NCI-H187 treated with DMSO at 0.1 percent for 48 hours (cell line): ENCODE measurements at regions not wholly inside any gene's neighbourhood (a gene's known extent, or its start where the extent isn't known, plus 50 kb on each side); places are given as distances from the start of the nearest gene placed in this dataset.
"Not testable (repeated sequence)": the region's sequence is repeated elsewhere in the genome, so short reads cannot be mapped to it uniquely, and the experiment has no call there.

Experiments
- DNase-seq: peaks from one replicate; lab custom pipeline; 2025; lab: John Stamatoyannopoulos, UW

DNA sequence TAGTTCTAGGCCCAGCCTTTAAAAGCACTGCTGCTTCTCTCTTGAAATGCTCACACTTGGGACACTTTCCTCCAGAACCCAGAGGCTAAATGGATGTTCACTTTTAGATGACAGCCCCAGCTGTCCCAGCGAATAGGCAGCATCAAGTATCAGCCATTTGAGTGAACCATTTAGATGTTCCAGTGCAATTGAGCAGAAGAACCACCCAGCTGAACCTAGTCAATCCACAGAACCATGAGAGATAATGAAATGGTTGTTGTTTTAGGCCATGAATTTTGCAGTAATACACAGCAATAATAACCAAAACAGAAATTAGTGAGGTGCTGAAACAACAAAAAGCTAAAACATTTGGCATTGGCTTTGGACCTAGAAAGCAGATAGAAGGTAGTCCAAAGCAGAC, 273.9 kb downstream of the ETV1 start:
- DNase-seq: no peak

DNA sequence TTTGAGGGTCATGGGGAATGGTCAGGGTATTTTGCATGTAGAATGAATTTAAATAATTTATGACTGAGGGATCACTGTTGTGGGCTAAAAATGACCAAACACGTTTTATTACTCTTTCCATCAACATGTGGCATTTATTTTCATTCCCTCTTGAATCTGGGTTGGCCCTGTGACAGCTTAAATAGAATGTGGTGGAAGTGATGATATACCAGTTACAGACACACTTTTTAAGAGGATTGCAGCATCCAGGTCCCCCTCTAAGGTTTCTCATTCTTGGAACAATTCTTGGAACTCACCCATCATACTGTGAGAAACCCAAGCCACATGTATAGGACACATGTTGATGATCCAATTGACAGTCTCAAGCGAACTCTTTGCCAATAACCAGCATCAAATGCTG, 272.4 kb downstream of the ETV1 start:
- DNase-seq: no peak

DNA sequence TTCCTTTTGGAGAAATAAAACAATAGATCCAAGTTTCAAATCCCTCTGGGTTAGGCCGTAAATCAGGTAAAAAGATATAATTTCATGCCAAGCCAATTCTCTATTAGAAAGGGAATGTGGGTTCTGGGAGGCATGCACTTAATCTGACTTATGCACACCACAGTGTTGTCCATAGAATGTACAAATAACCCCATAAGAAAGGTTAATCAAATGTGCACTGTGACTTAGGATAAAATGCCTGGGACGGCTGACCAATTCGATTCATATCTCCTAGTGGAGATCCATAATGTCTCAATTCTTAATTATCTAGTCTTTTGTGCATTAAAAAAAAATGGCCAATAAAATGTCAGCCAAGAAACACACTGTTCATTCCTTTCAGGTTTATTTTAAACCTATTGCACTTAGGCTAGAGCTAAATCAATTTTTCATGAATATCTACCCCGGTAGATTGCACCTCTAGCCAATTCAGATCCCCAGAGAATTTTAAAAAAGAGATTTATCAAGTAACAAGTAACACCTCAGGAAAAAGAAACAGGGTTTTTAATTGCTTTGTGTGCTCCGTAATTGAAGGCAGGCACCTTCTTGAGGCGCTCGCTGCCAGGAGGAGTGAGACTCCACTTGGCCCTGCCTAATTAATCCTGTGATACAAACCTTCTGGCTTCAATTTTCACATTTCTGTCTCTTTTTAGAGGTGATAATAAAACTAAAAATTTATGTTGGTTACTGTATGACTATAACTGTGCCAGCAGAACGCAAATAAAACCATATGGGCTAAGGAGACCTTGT, 265.1 kb downstream of the ETV1 start:
- no peak for DNase-seq

DNA sequence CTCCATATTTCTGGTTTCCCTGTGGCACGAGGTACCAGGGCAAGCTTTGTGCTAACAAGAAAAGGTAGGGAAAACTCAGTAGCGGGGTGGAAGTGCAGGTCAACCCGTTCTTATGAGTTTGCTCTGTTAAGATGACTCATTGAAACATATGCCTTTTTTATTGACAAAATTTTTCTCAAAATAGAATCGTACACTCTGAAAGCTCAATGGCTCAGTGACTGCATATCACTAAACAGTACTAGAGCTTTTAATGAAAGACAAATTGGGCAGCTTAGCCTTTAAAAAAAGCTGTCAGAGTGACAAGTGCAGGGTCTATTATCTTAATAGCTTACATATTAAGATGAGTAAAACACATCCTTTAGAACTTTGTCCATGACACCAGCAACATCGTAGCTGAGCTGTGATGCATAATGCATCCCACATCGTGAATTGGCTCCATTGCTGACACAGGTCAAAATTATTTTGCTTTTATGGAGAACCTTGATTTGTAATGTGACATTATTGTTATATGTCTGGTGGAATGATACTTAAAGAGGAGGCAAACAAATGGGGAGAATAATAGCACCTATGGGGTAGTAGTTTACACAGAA, 264.4 kb downstream of the ETV1 start:
- DNase-seq: no peak

DNA sequence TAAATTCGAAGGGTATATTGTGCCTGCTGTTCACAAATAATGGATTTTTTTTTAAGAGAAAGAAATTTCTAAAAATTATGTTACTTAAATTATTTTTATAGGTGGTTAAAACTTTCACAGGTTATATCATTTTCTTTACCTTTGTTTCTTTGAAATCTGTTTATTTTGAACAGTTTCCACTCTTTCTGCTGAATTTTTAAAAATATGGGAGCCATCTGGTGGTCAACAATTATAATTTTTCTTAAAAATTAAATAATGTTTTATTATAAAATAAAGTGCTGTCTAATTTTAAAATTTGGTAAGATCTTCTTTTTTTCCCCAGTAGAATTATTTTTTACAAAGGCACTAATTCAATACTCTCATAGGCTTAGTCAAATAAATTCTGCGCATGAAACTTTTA, 263.9 kb downstream of the ETV1 start:
- DNase-seq: no peak

DNA sequence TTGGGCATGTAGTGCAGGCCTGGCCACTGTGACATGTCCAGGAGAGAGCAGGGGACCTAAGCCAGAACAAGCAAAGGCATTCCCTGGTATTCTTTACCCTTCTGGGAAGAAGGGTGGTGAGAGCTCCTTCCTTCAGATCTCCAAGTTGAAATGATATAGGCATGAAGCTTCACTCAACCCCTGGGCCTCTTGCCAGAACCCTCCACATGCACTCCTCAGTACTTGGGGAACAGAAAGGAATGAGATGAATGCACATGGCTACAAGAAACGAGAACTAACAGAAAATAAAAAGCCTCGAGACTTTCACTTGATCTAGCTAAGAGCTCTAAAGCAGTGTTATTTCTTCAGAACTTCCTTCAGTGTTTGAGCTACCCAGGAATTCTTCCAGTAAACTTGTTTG, 262.2 kb downstream of the ETV1 start:
- no peak for DNase-seq

DNA sequence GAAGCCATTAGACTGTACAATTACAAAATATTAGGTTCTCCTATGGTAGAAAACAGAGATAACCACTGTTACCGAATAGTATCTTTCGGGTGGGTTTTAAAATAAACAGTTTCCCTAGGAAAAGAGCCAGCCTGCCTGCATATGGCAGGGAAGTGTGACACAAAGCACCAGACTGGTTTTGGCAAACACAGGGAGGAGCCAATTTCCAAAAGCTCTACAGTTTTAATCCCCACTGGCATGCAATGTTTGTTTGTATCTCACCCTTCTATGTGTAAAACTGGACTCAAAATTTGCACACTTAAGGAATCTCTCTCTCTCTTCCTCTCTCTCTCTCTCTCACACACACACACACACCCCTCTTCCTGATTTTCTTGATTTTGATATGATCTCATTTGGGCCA, 261.7 kb downstream of the ETV1 start:
- no peak for DNase-seq

DNA sequence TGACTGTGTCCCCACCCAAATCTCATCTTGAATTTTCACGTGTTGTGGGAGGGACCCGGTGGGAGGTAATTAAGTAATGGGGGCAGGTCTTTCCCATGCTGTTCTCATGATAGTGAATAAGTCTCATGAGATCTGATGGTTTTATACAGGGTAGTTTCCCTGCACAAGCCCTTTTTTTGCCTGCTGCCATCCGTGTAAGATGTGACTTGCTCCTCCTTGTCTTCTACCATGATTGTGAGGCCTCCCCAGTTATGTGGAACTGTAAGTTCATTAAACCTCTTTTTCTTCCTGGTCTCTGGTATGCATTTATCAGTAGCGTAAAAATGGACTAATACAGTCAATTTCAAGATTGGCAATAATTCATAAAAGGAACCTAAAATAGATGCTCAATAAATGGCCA, 261.0 kb downstream of the ETV1 start:
- DNase-seq: not testable (repeated sequence)

DNA sequence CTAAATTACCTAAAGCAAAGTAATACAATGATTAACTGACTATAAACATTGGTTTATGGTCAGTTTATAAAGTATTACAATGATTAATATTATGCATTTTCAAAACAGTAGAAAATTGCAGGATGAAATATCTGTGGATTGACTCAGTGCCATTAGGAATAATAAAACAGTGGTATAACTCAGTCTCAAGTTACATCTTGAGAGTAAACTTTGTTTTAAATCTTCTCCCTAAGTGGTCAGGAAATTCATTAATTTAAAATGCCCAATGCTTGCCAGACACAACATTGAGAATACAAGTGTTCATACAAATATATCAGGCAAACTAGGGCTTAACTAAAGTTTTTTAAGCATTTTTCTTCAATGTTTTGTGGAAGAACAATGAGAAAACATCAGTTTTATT, 257.8 kb downstream of the ETV1 start:
- no peak for DNase-seq

DNA sequence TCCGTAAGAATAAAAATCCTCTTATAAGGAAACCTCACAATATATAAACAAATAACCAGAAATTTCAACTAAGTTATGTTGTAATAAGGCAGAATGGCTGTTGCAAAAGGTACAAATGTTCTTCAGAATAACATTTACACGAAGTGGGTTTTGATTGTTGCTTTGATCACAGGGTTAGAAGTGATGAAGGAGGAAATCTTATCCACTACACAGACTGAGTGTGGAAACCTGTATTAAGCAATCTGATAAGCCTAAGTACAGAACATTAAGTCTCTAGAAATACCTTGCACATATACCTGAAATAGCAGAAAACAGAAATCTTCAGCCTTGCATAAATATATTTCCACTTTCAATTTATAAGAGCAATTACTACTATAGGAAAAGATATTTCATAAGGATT, 251.9 kb downstream of the ETV1 start:
- no peak for DNase-seq

DNA sequence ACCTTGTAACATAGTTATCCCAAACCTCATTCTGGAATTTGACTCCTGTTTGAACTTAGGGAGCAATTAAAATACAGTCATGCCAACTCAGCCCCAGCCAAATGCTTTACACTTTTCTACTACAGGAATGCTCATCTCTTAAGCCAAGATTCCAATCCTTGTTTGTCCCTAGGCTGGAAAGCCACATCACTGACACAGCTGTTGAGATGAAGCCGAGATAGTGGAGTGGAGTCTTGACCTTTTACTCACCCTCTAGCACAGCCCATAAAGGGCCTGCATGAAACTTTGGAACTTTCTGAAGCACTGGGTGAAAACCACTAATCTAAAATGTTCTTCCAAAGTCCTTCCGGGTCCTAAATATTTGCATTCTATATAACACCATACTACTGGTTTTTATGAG, 247.3 kb downstream of the ETV1 start:
- no peak for DNase-seq

DNA sequence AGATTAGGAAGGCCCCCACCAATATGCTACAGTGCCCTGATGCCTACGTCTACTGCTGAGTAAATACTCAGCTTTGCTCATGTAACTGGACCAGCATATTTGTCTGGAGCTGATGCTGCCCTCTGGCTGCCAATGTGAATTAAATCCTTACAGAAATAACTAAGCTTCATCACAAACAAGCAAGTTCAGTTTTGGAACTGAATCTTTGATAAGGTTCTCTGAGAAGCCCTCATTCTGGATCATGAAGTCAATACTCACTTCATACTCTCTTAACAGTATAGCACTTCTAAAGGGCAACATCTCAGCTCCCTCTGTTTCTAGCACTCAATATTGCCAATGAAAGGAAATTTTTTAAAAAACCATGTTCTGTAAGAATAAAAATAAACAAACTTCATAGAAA, 246.7 kb downstream of the ETV1 start:
- DNase-seq: no peak

DNA sequence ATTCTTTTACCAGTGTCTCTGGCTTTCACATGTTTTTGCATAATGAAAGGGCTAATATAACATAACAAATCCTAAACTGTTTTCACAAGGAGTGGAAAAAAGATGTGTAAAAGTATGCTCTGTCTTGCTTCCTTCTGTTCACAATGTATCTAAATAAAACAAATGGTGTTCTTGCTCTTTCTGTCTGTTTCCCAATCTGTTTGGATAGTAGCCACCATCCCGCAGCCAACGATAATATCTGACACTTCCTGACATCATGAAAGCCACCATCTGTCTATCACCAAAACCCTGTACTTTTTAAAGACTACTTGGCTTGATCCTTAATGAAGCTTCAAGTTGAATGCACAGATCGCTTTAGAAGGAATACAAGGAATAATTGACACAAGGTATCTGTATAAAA, 246.2 kb downstream of the ETV1 start:
- DNase-seq: no peak

DNA sequence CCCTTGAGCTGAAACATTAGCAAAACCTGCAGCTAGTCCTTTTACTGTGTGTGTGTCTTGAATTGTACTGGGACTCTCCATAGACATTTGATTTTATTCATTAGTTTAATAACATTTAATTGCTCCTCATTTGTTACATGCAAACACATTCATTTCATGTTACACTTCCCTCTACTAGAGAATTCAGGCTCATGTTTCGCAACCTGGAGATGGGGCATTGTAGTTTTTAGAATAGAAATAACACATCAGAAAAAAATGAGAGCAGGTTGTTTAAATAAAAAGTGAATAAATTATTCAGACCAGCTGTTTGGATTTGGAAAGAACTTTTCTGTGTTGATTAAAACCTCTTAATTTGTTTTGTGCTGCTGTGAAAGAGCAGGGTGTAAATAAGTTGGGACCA, 243.9 kb downstream of the ETV1 start:
- DNase-seq: no peak

DNA sequence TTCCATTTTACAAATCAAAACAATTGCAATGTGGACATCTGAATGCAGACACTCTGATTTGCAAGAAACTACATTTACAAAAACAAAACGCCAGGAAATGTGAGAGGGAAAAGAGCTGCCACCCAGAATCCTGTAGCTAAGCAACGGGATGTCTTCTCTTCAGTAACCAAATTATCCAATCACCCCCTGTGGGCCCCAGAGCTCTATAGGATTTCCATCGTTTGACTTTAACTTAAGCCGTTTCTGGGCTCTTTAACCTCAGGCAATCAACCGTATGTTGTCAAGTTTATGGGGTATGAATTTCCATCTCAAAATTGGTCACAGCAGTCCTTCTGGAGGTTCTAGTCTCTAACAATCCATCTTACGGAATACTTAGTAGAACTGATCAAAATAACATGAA, 240.5 kb downstream of the ETV1 start:
- DNase-seq: no peak

DNA sequence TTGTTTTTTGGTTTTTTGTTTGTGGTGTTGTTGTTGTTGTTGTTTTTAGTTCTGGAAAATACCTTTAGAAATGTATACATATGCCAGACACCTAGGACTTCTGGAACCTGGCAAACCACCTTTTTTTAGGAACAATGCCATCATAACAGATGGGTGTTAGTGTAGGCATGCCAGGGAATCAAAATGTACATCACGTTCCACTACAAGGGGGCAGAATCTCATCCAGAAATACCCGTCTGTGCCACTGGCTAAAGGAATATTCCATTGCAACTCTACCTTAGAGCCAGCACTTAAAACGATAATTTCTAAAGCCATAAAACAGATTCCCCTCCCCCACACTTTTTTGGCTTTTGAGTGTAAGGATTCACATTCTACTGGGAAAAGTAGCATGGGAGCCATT, 239.8 kb downstream of the ETV1 start:
- no peak for DNase-seq

DNA sequence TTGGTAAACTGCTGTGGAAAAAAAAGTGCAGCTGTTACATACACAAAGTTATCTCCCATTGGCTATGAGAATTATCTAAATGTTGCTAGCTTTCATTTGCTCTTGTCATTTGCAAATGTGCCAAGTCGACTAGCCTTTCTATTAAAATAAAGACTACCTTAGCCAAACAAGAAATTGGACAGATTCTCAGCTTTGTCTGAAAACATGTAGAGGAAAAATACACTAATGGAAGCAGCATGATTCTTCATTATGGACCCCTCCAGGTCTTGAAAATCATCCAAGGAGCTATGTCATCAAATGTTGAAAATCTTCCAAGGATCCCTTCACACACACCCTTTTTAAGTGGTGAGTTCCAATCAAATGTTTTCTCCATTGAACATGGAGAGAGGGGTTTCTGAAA, 237.7 kb downstream of the ETV1 start:
- DNase-seq: no peak

DNA sequence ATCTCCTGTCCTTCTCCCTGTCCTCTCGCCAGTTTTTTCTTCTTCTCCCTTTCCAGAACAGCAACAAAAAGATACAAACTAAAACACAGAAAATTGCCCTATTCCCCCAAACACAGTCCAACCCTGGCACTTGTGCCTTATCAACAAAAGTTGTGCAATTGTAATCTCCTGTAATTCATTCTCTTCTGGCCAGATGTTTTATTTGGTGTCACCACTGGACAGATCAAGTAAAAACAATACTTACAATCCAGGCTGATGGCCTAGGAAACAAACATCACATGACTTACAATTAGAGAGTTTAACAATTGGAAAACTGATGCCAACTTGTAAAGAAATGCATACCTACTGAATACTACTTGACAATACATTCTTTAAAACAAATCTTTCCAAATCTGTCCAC, 231.6 kb downstream of the ETV1 start:
- DNase-seq: no peak

DNA sequence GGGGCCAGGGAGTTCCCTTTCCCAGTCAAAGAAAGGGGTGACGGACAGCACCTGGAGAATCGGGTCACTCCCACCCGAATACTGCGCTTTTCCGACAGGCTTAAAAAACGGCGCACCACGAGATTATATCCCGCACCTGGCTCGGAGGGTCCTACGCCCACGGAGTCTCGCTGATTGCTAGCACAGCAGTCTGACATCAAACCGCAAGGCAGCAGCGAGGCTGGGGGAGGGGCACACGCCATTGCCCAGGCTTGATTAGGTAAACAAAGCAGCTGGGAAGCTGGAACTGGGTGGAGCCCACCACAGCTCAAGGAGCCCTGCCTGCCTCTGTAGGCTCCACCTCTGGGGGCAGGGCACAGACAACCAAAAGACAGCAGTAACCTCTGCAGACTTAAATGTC, 223.6 kb downstream of the ETV1 start:
- not testable (repeated sequence) for DNase-seq

DNA sequence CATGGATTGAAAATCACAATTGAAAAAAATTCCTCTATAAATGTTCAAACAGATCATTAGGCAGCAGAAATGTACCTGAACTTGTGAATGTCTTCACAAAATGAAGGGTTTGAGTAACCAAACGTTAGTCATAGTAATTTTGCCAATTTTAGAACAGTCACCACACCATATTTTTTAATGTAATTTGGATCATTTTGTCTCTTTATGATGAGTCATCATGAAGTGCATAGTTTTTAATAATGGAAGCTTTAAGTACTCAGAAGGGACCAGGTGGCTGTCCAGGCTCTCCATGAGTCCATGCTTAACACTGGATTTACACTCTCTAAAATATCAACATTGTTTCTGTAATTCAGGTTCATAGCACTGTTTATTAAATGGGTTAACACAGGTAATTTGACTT, 219.2 kb downstream of the ETV1 start:
- no peak for DNase-seq

DNA sequence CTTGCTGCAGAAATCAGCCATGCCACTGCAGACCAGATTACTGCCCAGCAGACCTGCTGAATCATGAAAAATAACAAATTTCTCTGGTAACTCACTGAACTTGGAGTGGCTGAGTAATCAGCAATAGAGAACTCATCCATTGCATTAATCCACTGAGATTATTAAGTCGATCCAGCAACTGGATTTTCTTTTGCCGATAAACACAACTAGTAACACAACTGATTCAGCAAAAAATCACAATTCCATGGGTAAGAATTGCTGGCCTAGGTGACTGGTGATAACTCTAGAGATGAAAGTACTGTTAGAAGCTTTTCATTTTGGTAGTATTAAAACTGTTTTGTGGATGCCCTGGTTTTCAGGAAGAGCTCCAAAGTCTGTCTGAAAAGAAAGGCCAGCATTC, 214.5 kb downstream of the ETV1 start:
- no peak for DNase-seq

DNA sequence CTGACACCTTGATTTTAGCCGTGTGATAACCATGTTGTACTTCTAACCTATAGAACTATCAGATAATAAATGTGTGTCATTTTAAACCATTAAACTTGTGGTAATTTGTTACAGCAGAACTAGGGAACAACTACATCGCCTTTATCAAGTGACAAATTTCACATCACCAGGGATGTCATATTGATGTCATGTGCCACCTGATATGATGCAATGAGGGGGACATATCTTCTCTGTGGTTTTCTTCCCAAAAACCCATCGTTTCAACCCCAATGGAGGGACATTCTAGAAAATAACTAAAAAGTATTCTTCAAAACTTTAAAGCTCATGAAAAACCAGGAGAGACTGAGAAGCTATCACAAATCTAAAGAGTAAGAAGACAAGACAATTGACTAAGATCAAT, 212.2 kb downstream of the ETV1 start:
- no peak for DNase-seq

DNA sequence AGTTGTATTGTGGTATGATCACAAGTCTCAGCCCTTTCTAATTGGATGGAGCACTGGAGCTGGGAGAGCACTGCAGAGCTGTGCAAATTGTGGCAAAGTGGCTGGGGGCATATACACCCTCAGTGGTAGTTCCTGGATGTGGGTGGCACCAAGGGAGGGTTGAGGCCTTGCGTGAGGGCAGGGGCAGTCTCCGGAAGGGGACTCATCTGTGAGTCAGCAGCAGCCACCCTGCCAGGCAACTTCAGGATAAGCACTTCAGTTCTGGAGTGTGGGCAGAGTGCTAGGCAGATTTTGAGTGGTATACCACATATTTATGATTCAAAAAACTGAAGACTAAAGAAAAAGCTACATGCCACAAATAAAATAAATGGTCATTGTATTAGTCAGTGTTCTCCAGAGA, 210.5 kb downstream of the ETV1 start:
- DNase-seq: no peak

DNA sequence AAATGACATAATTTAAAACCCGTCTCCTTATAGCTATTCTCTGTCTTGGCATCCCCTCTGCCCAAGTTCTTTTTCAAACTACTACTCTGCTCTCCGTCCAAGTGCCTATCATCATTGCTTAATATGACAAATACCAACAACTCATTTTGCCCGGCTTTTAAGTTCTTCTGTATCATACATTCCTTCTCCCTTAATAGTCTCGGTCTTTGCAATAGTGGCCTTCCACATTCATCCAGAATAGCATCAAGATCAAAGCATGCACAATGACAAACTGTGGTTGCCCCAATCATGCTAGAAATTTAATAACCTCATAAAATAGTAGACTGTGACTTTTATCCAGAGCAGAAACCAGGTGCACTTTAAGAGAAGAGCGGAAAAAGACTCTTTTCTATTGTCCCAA, 198.9 kb downstream of the ETV1 start:
- DNase-seq: no peak
